Muscle of arm (tissue), 1 donor: ENCODE measurements at regions not wholly inside any gene's neighbourhood (a gene's known extent, or its start where the extent isn't known, plus 50 kb on each side); places are given as distances from the start of the nearest gene placed in this dataset.
"Not testable (repeated sequence)": the region's sequence is repeated elsewhere in the genome, so short reads cannot be mapped to it uniquely, and the experiment has no call there.

ENCODE experiments used
- DNase-seq: peaks from one replicate; pipeline ENCODE4 v3.0.0-alpha.2; 2013

GRCh38 chr7:19623676-19624075, 85.2 kb downstream of the POLR1F start:
- DNase-seq = no peak

GRCh38 chr7:19621740-19622139, 87.1 kb downstream of the POLR1F start:
- no peak for DNase-seq

- no peak for DNase-seq
Measured at GRCh38 chr7:19620470-19620869, 88.4 kb downstream of the POLR1F start.

- no peak for DNase-seq
Measured at GRCh38 chr7:19619122-19619521, 89.7 kb downstream of the POLR1F start.

- DNase-seq = no peak
Measured at GRCh38 chr7:19617901-19618300, 90.9 kb downstream of the POLR1F start.

- DNase-seq = no peak
Measured at GRCh38 chr7:19610194-19610943, 98.5 kb downstream of the POLR1F start.

- no peak for DNase-seq
Measured at GRCh38 chr7:19589446-19589845, 119.4 kb downstream of the POLR1F start.

- DNase-seq = no peak
Measured at GRCh38 chr7:19587291-19587690, 121.5 kb downstream of the POLR1F start.

- no peak for DNase-seq
Measured at GRCh38 chr7:19585761-19586160, 123.1 kb downstream of the POLR1F start.

GRCh38 chr7:19575909-19576557, 132.8 kb downstream of the POLR1F start:
- DNase-seq = no peak

GRCh38 chr7:19574131-19574530, 134.7 kb downstream of the POLR1F start:
- no peak for DNase-seq

- DNase-seq = no peak
Measured at GRCh38 chr7:19572566-19572965, 136.3 kb downstream of the POLR1F start.

GRCh38 chr7:19567011-19567410, 141.8 kb downstream of the POLR1F start:
- no peak for DNase-seq

GRCh38 chr7:19565602-19566001, 143.2 kb downstream of the POLR1F start:
- no peak for DNase-seq

- DNase-seq = no peak
Measured at GRCh38 chr7:19561121-19561805, 147.6 kb downstream of the POLR1F start.

- no peak for DNase-seq
Measured at GRCh38 chr7:19560111-19560883, 148.5 kb downstream of the POLR1F start.

GRCh38 chr7:19558527-19558926, 150.3 kb downstream of the POLR1F start:
- no peak for DNase-seq

GRCh38 chr7:19557726-19558465, 150.9 kb downstream of the POLR1F start:
- DNase-seq = no peak

GRCh38 chr7:19554581-19554980, 154.3 kb downstream of the POLR1F start:
- peak; percentile 66 for DNase-seq

GRCh38 chr7:19552576-19552975, 156.3 kb downstream of the POLR1F start:
- DNase-seq = no peak

- DNase-seq = not testable (repeated sequence)
Measured at GRCh38 chr7:19549246-19549645, 159.6 kb downstream of the POLR1F start.
